Chondrocyte (in vitro differentiated cells): ENCODE measurements at regions not wholly inside any gene's neighbourhood (a gene's known extent, or its start where the extent isn't known, plus 50 kb on each side); places are given as distances from the start of the nearest gene placed in this dataset.

Experiments used
- DNase-seq: peaks from one replicate; pipeline ENCODE4 v3.0.0; 2021; ENCODE audit warnings: mixed read lengths, low spot score
- H3K27ac Mint-ChIP-seq: one replicate; pipeline ENCODE4 v1.8.0; 2021; ENCODE audit warnings: mild to moderate bottlenecking, moderate library complexity, mixed read lengths; ENCODE audit not compliant: unreplicated experiment
- H3K27me3 Mint-ChIP-seq: 2 replicates; pipeline ENCODE4 v1.8.0; 2021; ENCODE audit warnings: low read depth, mixed read lengths
- H3K36me3 Mint-ChIP-seq: 2 replicates; pipeline ENCODE4 v1.8.0; 2021; ENCODE audit warnings: low read depth, mixed read lengths
- H3K4me1 Mint-ChIP-seq: 2 replicates; pipeline ENCODE4 v1.8.0; 2021; ENCODE audit warnings: low read depth, mild to moderate bottlenecking, mixed read lengths
- H3K4me3 Mint-ChIP-seq: one replicate; pipeline ENCODE4 v1.8.0; 2021; ENCODE audit warnings: mild to moderate bottlenecking, moderate library complexity, mixed read lengths; ENCODE audit not compliant: unreplicated experiment
- H3K9me3 Mint-ChIP-seq: 2 replicates; pipeline ENCODE4 v1.8.0; 2021; ENCODE audit warnings: low read depth, mixed read lengths
- CTCF ChIP-seq: fragments of 200-600 bp; sonication (generic); IDR thresholded peaks from 2 replicates; pipeline ENCODE4 v1.5.0; 2021; ENCODE audit warnings: antibody characterized with exemption, mild to moderate bottlenecking, moderate library complexity

DNA sequence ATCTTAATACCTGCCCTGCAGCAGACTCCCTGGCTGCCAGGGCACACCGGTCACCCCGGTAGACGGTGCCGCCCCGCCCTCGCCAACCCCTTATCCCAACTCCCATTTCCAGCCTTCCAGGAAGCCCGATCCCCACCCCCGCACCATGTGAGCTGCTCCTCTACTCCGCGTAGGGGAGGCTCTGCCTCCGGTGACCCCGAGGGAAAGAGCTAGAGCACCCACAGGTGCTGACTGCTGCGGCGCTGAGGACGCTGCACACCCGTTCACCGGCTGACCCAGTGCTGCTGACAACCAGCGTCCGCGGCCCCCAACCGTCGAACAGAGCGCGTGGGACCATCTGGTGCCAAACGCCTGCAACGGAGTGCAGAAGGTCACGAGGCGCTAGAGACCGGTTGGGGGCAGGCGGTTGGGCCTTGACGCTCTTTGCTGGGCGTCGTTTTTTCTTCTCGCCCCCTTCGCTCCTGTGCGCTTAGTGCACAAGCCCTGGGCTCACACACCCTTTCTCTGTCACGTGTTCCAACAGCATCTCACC, 59.6 kb upstream of the ZNF599 start:
- Mint-ChIP-seq H3K4me1 (no peaks in the 10 kb centered on the region), H3K36me3 (no peaks in the 10 kb centered on the region), H3K27me3 (peaks cover 8% of the 10 kb centered on the region), H3K4me3 (no peak overlapping the region), H3K9me3 (peaks cover 7% of the 10 kb centered on the region), H3K27ac (no peak overlapping the region)
- TF ChIP-seq CTCF: no peak
- DNase-seq: no peak

DNA sequence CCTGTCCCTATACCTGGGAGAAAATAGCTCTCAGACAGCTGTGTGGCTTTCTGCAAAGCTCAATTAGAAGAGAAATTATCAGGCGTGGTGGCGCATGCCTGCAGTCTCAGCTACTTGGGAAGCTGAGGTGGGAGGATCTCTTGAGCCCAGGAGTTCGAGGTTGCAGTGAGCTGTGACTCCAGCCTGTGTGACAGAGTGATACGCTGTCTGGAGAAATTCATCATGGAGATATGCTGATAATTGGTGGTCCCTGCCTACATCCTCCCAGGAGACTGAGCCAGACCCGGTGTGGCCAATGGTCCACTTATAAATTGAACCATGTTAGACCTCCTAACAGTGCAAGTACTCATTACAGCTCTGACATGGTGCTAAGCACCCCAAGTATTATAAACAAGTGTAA, 58.7 kb upstream of the ZNF599 start:
- peaks cover 7% of the 10 kb centered on the region for H3K9me3 Mint-ChIP-seq
- no peak for DNase-seq

GRCh38 chr19:34828156-34828555, 55.1 kb upstream of the ZNF599 start:
- Mint-ChIP-seq H3K27me3 (peaks cover 5% of the 10 kb centered on the region), H3K36me3 (no peaks in the 10 kb centered on the region), H3K4me3 (no peak overlapping the region), H3K9me3 (peaks cover 5% of the 10 kb centered on the region), H3K27ac (no peak overlapping the region), H3K4me1 (no peaks in the 10 kb centered on the region)
- TF ChIP-seq CTCF: no peak
- DNase-seq: no peak

More for the DNA sequence above, 58.7 kb upstream of the ZNF599 start:
- H3K36me3 Mint-ChIP-seq: no peaks in the 10 kb centered on the region
- H3K27ac Mint-ChIP-seq: no peak overlapping the region
- H3K4me3 Mint-ChIP-seq: no peak overlapping the region
- H3K4me1 Mint-ChIP-seq: no peaks in the 10 kb centered on the region
- TF ChIP-seq CTCF: no peak
- H3K27me3 Mint-ChIP-seq: peaks cover 8% of the 10 kb centered on the region

DNA sequence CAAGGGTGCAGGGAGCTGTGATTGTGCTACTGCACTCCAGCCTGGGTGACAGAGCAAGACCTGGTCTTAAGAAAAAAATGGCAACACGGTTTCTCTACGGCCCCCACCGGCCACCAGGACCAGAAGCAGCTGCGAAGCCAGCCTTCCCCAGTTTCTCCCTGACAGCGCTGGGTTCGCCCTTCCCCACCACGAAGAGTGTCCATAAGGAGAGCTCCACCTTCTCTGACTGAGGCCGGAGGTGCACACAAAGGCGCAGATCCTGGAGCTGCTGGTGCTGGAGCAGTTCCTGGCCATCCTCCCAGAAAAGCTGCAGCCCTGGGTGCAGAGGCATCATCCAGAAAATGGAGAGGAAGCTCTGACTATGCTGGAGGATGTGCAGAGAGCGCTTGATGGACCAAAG, 52.2 kb upstream of the ZNF599 start:
- DNase-seq: no peak
- no peak overlapping the region for H3K4me3 Mint-ChIP-seq
- TF ChIP-seq CTCF: no peak
- peaks cover 5% of the 10 kb centered on the region for H3K27me3 Mint-ChIP-seq
- H3K4me1 Mint-ChIP-seq: no peaks in the 10 kb centered on the region
- H3K27ac Mint-ChIP-seq: no peak overlapping the region
- H3K9me3 Mint-ChIP-seq: peaks cover 2% of the 10 kb centered on the region
- H3K36me3 Mint-ChIP-seq: no peaks in the 10 kb centered on the region

- no peaks in the 10 kb centered on the region for H3K4me1 Mint-ChIP-seq
- H3K4me3 Mint-ChIP-seq: no peak overlapping the region
- H3K36me3 Mint-ChIP-seq: no peaks in the 10 kb centered on the region
- H3K9me3 Mint-ChIP-seq: peaks cover 5% of the 10 kb centered on the region
- no peak for TF ChIP-seq CTCF
- no peak overlapping the region for H3K27ac Mint-ChIP-seq
- DNase-seq: no peak
- peaks cover 5% of the 10 kb centered on the region for H3K27me3 Mint-ChIP-seq
These were observed 51.7 kb upstream of the ZNF599 start for GRCh38 chr19:34824686-34825085.
